ENCODE measurements at regions not wholly inside any gene's neighbourhood (a gene's known extent, or its start where the extent isn't known, plus 50 kb on each side); places are given as distances from the start of the nearest gene placed in this dataset.

DNA sequence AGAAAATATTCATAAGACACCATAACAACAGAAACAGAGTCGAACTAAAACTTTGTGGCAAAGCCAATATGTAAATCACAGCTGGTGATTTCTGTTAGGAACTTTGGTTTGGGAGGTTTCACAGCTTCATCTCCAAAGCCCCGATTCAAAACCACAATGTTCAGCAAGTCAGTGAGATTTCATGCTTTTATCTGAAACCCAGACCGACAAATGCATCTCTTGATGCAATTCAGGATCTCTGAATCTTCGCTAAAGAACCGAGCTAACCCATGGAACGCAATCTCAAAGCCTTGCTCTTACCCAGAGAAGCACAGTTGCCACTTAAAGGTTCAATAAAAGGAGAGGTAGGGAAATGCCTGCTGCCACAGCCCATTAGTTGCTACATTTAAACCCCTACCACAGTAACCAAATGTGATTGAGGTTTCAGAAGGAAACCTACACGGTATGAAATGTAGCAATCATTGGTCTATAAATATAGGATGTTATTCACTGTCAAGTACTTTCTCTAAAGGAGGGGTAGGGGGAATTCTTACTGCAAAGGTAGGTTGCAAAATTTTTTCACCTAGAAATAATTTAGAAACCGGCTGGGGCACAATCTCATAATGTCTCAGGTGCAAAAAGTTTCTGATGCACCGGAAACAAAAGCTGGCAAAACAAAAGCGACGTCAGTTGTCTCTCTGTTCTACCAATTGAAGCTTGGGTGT, 381.0 kb upstream of the ARID1B start:
- Histone ChIP-seq H3K36me3 (replicated peaks in 1 of 2) (no peaks in the 10 kb centered on the region), H3K9me3 (replicated peaks in 1 of 3) (no peaks in the 10 kb centered on the region), H3K27me3 (no peaks in the 10 kb centered on the region), H3K27ac (no peak overlapping the region), H3K4me1 (replicated peaks in 1 of 2) (no peaks in the 10 kb centered on the region), H3K4me3 (no peak overlapping the region)
- 70 to 83% (median 78%) methylated on average over 11 of the region's 11 CpGs for WGBS, 4 donors
- intact Hi-C loops (cut with DNase I): no loop called here
- DNase-seq: no peak
- no peak for TF ChIP-seq POLR2A (IDR thresholded peaks at IDR 0.05)
- TF ChIP-seq, protein P1, sequence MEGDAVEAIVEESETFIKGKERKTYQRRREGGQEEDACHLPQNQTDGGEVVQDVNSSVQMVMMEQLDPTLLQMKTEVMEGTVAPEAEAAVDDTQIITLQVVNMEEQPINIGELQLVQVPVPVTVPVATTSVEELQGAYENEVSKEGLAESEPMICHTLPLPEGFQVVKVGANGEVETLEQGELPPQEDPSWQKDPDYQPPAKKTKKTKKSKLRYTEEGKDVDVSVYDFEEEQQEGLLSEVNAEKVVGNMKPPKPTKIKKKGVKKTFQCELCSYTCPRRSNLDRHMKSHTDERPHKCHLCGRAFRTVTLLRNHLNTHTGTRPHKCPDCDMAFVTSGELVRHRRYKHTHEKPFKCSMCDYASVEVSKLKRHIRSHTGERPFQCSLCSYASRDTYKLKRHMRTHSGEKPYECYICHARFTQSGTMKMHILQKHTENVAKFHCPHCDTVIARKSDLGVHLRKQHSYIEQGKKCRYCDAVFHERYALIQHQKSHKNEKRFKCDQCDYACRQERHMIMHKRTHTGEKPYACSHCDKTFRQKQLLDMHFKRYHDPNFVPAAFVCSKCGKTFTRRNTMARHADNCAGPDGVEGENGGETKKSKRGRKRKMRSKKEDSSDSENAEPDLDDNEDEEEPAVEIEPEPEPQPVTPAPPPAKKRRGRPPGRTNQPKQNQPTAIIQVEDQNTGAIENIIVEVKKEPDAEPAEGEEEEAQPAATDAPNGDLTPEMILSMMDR (IDR thresholded peaks at IDR 0.05): no peak

DNA sequence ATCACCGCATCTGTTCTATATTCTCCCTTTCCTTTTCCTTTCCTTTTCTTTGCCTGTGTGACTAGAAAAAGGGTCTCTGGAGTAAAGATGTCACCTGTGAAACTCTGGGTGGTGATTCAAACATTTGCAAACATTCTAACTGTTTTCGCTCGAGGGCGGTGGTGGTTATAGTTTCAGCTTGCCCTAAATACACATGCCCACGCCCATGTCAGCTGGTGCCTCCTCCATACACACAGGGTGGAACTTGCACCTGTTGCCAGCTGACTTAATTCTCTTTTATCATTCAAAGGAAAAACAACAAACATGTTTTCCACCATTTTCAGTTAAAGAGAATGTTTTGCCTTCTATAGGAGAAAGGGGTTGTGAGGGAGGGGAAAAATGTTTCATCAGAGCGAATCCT, 381.9 kb upstream of the ARID1B start:
- DNase-seq: no peak
- no peaks in the 10 kb centered on the region for H3K9me3 ChIP-seq (replicated peaks in 1 of 3)
- no peak overlapping the region for H3K4me3 ChIP-seq
- H3K27me3 ChIP-seq: no peaks in the 10 kb centered on the region
- no peak overlapping the region for H3K27ac ChIP-seq
- TF ChIP-seq, protein P1 (IDR thresholded peaks at IDR 0.05): no peak
- TF ChIP-seq POLR2A (IDR thresholded peaks at IDR 0.05): no peak
- WGBS, 4 donors: 81 to 93% (median 90%) methylated on average over 6 of the region's 6 CpGs
- H3K36me3 ChIP-seq (replicated peaks in 1 of 2): no peaks in the 10 kb centered on the region
- intact Hi-C loops (cut with DNase I): no loop called here
- H3K4me1 ChIP-seq (replicated peaks in 1 of 2): no peaks in the 10 kb centered on the region

GRCh38 chr6:156392648-156393047, 384.5 kb upstream of the ARID1B start:
- H3K9me3 ChIP-seq (replicated peaks in 1 of 3): no peaks in the 10 kb centered on the region
- no peak overlapping the region for H3K27ac ChIP-seq
- 64 to 80% (median 76%) methylated on average over 4 of the region's 4 CpGs for WGBS, 4 donors
- H3K4me1 ChIP-seq (replicated peaks in 1 of 2): no peaks in the 10 kb centered on the region
- no peak for DNase-seq
- intact Hi-C loops (cut with DNase I): no loop called here
- no peak overlapping the region for H3K4me3 ChIP-seq
- no peak for TF ChIP-seq POLR2A (IDR thresholded peaks at IDR 0.05)
- TF ChIP-seq, protein P1 (IDR thresholded peaks at IDR 0.05): no peak
- H3K27me3 ChIP-seq: no peaks in the 10 kb centered on the region
- no peaks in the 10 kb centered on the region for H3K36me3 ChIP-seq (replicated peaks in 1 of 2)

- Histone ChIP-seq H3K27me3 (no peaks in the 10 kb centered on the region), H3K4me3 (no peak overlapping the region), H3K9me3 (replicated peaks in 1 of 3) (no peaks in the 10 kb centered on the region), H3K36me3 (replicated peaks in 1 of 2) (no peaks in the 10 kb centered on the region), H3K27ac (no peak overlapping the region), H3K4me1 (replicated peaks in 1 of 2) (no peaks in the 10 kb centered on the region)
- TF ChIP-seq, protein P1 (IDR thresholded peaks at IDR 0.05): no peak
- no peak for TF ChIP-seq POLR2A (IDR thresholded peaks at IDR 0.05)
- no peak for DNase-seq
- 72 to 84% (median 82%) methylated on average over 4 of the region's 4 CpGs for WGBS, 4 donors
- intact Hi-C loops (cut with DNase I): no loop called here
Measured at GRCh38 chr6:156391977-156392376, 385.2 kb upstream of the ARID1B start.
